Keratinocyte (primary cell): ENCODE measurements at regions not wholly inside any gene's neighbourhood (a gene's known extent, or its start where the extent isn't known, plus 50 kb on each side); places are given as distances from the start of the nearest gene placed in this dataset.

Experiments used
- EZH2 ChIP-seq: IDR thresholded peaks from one replicate; pipeline ENCODE4 v1.6.1; 2012; ENCODE audit warnings: inconsistent platforms, mild to moderate bottlenecking, low read length, moderate library complexity
- TF ChIP-seq, protein P1 (sequence below), 3 experiments: IDR thresholded peaks in 1 of 3; conservative IDR thresholded peaks in 1 of 3; optimal IDR thresholded peaks in 1 of 3; 2 replicates in 2 of 3; 3 replicates in 1 of 3; pipeline versions ENCODE3 to v1.5.1; 2011; ENCODE audit warnings: low read length in 3 of 3, mild to moderate bottlenecking in 3 of 3, moderate library complexity in 2 of 3, control low read depth in 1 of 3, inconsistent platforms in 1 of 3; ENCODE audit not compliant: insufficient read depth in 2 of 3; ENCODE audit errors: extremely low read depth in 1 of 3

DNA sequence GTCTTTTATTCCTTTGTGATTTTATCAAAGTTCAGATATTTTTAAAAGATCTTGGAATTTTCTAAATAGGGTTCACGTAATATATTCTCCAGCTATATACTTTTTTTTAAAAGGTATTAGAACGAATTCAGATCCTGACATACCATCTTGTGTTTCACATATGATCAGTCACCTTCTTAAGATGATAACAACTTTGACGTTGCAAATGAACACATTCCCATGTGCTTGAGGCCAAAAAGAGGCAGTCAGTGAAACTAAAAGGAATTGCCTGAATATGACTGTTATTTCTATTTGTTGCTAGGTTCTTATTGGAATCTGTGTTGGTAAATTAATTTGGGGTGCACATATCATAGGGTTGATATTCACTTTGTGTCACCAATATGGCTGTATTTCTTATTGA lies 310.1 kb downstream of the MDFIC start:
- TF ChIP-seq, protein P1, sequence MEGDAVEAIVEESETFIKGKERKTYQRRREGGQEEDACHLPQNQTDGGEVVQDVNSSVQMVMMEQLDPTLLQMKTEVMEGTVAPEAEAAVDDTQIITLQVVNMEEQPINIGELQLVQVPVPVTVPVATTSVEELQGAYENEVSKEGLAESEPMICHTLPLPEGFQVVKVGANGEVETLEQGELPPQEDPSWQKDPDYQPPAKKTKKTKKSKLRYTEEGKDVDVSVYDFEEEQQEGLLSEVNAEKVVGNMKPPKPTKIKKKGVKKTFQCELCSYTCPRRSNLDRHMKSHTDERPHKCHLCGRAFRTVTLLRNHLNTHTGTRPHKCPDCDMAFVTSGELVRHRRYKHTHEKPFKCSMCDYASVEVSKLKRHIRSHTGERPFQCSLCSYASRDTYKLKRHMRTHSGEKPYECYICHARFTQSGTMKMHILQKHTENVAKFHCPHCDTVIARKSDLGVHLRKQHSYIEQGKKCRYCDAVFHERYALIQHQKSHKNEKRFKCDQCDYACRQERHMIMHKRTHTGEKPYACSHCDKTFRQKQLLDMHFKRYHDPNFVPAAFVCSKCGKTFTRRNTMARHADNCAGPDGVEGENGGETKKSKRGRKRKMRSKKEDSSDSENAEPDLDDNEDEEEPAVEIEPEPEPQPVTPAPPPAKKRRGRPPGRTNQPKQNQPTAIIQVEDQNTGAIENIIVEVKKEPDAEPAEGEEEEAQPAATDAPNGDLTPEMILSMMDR (optimal IDR thresholded peaks at IDR 0.05 in 1 of 3, IDR thresholded peaks at IDR 0.05 in 1 of 3, conservative IDR thresholded peaks at IDR 0.05 in 1 of 3; ENCODE audit: extremely low read depth in 1 of 3, insufficient read depth in 2 of 3, low read length in 3 of 3), result no peak
- TF ChIP-seq EZH2, result no peak
